Endometrial microvascular endothelial cells (primary cell): ENCODE measurements at regions not wholly inside any gene's neighbourhood (a gene's known extent, or its start where the extent isn't known, plus 50 kb on each side); places are given as distances from the start of the nearest gene placed in this dataset.

Source experiments
- in situ Hi-C: cut with HindIII; loops from 2 replicates; pipeline ENCODE4 v1.10.0; 2017; ENCODE audit warnings: low sequenced_read_pairs, low pct_unique_long_range_greater_than_20kb; ENCODE audit errors: inconsistent ontology term

GRCh38 chr7:81648716-81649115 lies 121.1 kb downstream of the HGF start:
- in situ Hi-C loops = no loop called here

- in situ Hi-C loops = no loop called here
Measured at GRCh38 chr7:81645435-81645834, 124.4 kb downstream of the HGF start.

- in situ Hi-C loops = no loop called here
Measured at GRCh38 chr7:81641873-81642272, 128.0 kb downstream of the HGF start.

GRCh38 chr7:81638198-81638597 lies 131.6 kb downstream of the HGF start:
- in situ Hi-C loops = no loop called here

GRCh38 chr7:81637534-81637933 lies 132.3 kb downstream of the HGF start:
- in situ Hi-C loops = no loop called here

- in situ Hi-C loops = no loop called here
Measured at GRCh38 chr7:81632418-81632817, 137.4 kb downstream of the HGF start.

GRCh38 chr7:81630600-81630999 lies 139.2 kb downstream of the HGF start:
- in situ Hi-C loops = no loop called here

- in situ Hi-C loops = no loop called here
Measured at GRCh38 chr7:81629702-81630101, 140.1 kb downstream of the HGF start.

- in situ Hi-C loops = no loop called here
Measured at GRCh38 chr7:81628951-81629350, 140.9 kb downstream of the HGF start.

GRCh38 chr7:81627536-81628287 lies 142.1 kb downstream of the HGF start:
- in situ Hi-C loops = no loop called here

- in situ Hi-C loops = no loop called here
Measured at GRCh38 chr7:81626008-81626407, 143.8 kb downstream of the HGF start.

GRCh38 chr7:81624650-81625631 lies 144.9 kb downstream of the HGF start:
- in situ Hi-C loops = no loop called here

- in situ Hi-C loops = no loop called here
Measured at GRCh38 chr7:81624021-81624592, 145.7 kb downstream of the HGF start.

- in situ Hi-C loops = no loop called here
Measured at GRCh38 chr7:81623251-81623855, 146.5 kb downstream of the HGF start.

GRCh38 chr7:81621893-81622292 lies 148.0 kb downstream of the HGF start:
- in situ Hi-C loops = no loop called here

- in situ Hi-C loops = no loop called here
Measured at GRCh38 chr7:81618396-81619014, 151.3 kb downstream of the HGF start.

- in situ Hi-C loops = no loop called here
Measured at GRCh38 chr7:81616951-81617350, 152.9 kb downstream of the HGF start.

GRCh38 chr7:81611805-81612204 lies 158.0 kb downstream of the HGF start:
- in situ Hi-C loops = no loop called here

- in situ Hi-C loops = no loop called here
Measured at GRCh38 chr7:81611040-81611439, 158.8 kb downstream of the HGF start.
